Cardiac fibroblast (primary cell): ENCODE measurements at regions not wholly inside any gene's neighbourhood (a gene's known extent, or its start where the extent isn't known, plus 50 kb on each side); places are given as distances from the start of the nearest gene placed in this dataset.

ENCODE experiments used
- DNase-seq, 2 donors: peaks; one replicate each; pipeline versions ENCODE4 v3.0.0 to v3.0.0-alpha.2; 2010; ENCODE audit warnings: low read depth in 2 of 2
- H3K4me3 ChIP-seq, 2 donors: replicated peaks in 1 of 2; 1 replicate in 1 of 2; 2 replicates in 1 of 2; pipeline ENCODE4 v1.5.1; 2011; ENCODE audit warnings: low read depth in 2 of 2, low read length in 2 of 2, mild to moderate bottlenecking in 2 of 2, moderate library complexity in 1 of 2
- TF ChIP-seq, protein P1 (sequence below): IDR thresholded peaks from one replicate; pipeline ENCODE4 v1.5.1; 2011; ENCODE audit warnings: low read depth, mild to moderate bottlenecking, low read length, inconsistent platforms

DNA sequence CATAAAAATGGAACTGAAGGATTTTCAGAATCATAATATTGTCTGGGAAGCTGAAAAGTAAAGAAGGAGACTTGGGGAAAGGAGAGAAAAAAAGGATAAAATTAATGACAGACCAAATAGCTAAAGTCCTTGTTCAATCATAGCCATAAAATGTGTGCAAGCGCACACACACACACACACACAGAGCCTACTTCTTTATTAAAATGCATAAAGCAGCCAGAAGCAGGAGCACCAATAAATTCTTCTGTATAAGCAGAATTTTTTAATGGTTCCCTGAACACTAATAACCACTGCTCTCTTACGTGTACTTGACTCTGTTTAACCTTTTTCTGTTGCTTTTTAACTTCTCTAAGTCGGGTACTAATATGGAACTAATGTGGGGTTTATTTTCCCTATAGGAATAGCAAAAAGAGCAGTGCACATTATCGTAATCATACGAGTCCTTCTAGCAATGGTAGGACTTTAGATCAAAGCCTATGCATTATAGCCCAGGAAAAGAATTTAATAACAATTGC, 131.0 kb upstream of the PSMD7 start:
- H3K4me3 ChIP-seq = no peak overlapping the region
- TF ChIP-seq, protein P1, sequence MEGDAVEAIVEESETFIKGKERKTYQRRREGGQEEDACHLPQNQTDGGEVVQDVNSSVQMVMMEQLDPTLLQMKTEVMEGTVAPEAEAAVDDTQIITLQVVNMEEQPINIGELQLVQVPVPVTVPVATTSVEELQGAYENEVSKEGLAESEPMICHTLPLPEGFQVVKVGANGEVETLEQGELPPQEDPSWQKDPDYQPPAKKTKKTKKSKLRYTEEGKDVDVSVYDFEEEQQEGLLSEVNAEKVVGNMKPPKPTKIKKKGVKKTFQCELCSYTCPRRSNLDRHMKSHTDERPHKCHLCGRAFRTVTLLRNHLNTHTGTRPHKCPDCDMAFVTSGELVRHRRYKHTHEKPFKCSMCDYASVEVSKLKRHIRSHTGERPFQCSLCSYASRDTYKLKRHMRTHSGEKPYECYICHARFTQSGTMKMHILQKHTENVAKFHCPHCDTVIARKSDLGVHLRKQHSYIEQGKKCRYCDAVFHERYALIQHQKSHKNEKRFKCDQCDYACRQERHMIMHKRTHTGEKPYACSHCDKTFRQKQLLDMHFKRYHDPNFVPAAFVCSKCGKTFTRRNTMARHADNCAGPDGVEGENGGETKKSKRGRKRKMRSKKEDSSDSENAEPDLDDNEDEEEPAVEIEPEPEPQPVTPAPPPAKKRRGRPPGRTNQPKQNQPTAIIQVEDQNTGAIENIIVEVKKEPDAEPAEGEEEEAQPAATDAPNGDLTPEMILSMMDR = no peak
- no peak for DNase-seq

DNA sequence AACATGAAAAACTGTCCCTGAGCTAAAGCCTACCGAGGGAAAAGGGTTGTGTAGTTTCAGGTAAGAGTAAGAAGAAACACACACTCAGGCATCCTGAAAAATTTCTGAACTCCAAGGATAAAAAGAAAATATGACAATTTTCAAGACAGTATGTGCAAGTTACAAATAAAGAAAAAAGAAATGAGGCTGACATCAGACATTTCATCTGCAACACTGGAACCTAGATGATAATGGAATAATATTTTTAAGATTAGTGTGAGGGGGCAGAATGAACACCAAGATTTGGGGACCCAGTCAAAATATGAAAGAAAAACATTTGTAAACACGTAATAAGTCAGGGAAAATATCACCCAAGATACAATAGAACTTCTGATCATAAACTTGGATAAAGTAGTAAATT, 135.9 kb upstream of the PSMD7 start:
- no peak overlapping the region for H3K4me3 ChIP-seq
- TF ChIP-seq, protein P1 = no peak
- DNase-seq = no peak

DNA sequence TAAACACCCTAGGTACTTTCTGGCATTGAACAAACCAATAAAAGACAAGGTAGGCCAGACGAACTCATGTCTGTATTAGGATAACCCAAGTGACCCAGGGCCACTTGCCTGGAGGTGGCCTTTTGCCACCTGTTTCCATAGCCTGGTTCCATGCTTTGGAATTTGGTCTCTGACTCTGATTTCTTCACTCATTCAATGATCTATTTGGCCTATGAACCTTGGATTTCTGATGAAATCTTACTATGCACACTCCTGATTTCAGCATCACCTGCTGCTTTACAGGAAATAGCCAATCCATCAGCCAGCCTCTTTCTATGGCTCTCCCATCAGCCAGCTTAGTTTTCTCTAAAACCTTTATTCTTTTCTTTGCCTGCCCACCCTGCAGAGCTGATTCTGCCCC, 142.8 kb upstream of the PSMD7 start:
- TF ChIP-seq, protein P1 = no peak
- DNase-seq = no peak
- H3K4me3 ChIP-seq = no peak overlapping the region

DNA sequence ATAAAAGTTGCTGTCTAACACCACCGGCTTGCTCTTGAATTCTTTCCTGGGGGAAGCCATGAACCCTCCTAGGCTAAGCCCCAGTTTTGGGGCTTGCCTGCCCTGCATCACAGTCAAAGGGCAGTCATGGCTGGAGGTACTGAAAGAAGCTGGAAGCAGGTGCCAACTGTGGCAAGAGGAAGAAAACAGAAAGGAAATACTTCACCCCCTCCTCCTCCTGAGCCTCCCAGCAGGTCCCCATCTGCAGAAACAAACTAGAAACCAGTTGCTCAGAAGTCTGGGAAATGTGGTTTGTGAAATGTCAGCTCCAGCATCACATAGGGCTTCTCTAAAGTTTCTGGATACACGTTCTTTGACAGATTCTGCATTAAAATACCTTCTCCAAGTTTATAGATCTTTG, 150.0 kb upstream of the PSMD7 start:
- TF ChIP-seq, protein P1 = no peak
- DNase-seq = no peak
- no peak overlapping the region for H3K4me3 ChIP-seq

DNA sequence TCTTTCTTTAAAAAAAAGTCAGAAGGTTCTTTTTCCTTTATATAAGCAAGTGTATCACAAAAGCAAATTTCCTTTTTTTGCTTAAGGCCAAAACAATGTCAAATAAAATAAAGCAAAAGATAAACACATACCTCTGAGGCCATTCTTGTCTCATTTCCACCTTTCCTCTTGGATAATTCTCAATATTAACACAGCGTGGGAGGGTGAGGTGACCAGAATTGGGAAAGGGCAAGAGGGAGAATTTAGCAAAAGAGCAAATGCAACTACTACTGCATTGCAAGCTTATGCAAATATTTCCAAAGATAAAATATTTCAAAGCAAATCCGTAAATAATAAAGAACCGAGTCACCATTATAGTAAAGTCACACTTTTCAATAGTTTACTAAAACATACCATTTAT, 153.4 kb upstream of the PSMD7 start:
- TF ChIP-seq, protein P1 = no peak
- no peak for DNase-seq
- no peak overlapping the region for H3K4me3 ChIP-seq

DNA sequence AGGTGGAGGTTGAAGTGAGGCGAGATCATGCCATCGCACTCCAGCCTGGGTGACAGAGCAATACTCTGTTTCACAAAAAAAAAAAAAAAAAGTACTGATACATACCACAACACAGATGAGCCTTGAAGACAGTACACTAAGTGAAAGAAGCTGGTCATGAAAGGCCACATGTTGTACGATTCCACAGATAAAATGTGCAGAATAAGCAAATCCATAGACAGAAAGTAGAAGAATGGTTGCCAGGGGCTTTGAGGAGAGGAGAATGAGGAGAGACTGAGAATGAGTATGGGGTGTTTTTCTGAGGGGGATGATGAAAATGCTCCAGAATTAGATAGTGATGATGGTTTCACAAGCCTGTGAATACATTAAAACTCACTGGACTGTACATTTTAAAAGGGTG, 155.6 kb upstream of the PSMD7 start:
- TF ChIP-seq, protein P1 = no peak
- H3K4me3 ChIP-seq = no peak overlapping the region
- no peak for DNase-seq

DNA sequence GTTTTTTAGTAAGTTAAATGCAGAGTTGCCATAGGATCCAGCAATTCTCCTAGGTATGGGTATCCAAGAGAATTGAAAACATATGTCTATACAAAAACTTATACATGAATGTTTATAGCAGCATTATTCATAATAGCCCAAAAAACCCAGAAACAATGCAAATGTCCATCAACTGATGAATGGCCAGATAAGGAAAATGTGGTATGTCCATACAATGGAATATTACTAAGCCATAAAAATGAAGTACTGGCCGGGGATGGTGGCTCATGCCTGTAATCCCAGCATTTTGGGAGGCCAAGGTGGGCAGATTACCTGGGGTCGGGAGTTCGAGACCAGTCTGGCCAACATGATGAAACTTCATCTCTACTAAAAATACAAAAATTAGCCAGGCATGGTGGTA, 156.1 kb upstream of the PSMD7 start:
- H3K4me3 ChIP-seq = no peak overlapping the region
- TF ChIP-seq, protein P1 = no peak
- no peak for DNase-seq
